Activated T-cell treated with anti-CD3 and anti-CD28 coated beads, Interleukin-2, amount 50 U/mL, for 4 hours (primary cell): ENCODE measurements at regions not wholly inside any gene's neighbourhood (a gene's known extent, or its start where the extent isn't known, plus 50 kb on each side); places are given as distances from the start of the nearest gene placed in this dataset.
"Not testable (repeated sequence)": the region's sequence is repeated elsewhere in the genome, so short reads cannot be mapped to it uniquely, and the experiment has no call there.

Experiments used
- ATAC-seq, 2 donors: fragments of 200-7000 bp; cut with Tn5 transposase; one replicate each; pipeline ENCODE4 v1.10.0; 2021
- DNase-seq: peaks from one replicate; pipeline ENCODE4 v3.0.0-alpha.2; 2020
- H3K27me3 Mint-ChIP-seq: one replicate; pipeline ENCODE4 v1.8.0; 2021; ENCODE audit warnings: low read depth, mixed read lengths
- H3K36me3 Mint-ChIP-seq: one replicate; pipeline ENCODE4 v1.8.0; 2022; ENCODE audit warnings: mixed read lengths; ENCODE audit not compliant: insufficient read depth
- H3K4me1 Mint-ChIP-seq: one replicate; pipeline ENCODE4 v1.8.0; 2021; ENCODE audit warnings: low read depth, mixed read lengths
- H3K4me3 Mint-ChIP-seq: one replicate; pipeline ENCODE4 v1.8.0; 2021; ENCODE audit warnings: mild to moderate bottlenecking, moderate library complexity, mixed read lengths
- H3K9me3 Mint-ChIP-seq: one replicate; pipeline ENCODE4 v1.8.0; 2021; ENCODE audit warnings: mixed read lengths

GRCh38 chr12:34306133-34306830, 284.0 kb downstream of the ALG10 start:
- ATAC-seq (no peak), DNase-seq (no peak)
- Mint-ChIP-seq H3K9me3 (peaks cover 55% of the 10 kb centered on the region), H3K4me3 (no peak overlapping the region), H3K27me3 (no peaks in the 10 kb centered on the region), H3K4me1 (no peaks in the 10 kb centered on the region), H3K36me3 (no peaks in the 10 kb centered on the region)

- ATAC-seq, H3K4me3 Mint-ChIP-seq, H3K27me3 Mint-ChIP-seq, H3K4me1 Mint-ChIP-seq, DNase-seq, H3K36me3 Mint-ChIP-seq: not testable (repeated sequence)
- peaks cover 62% of the 10 kb centered on the region for H3K9me3 Mint-ChIP-seq
These were observed 287.8 kb downstream of the ALG10 start for GRCh38 chr12:34309806-34310804.

- ATAC-seq (no peak), DNase-seq (no peak)
- no peaks in the 10 kb centered on the region for H3K4me1 Mint-ChIP-seq
- H3K9me3 Mint-ChIP-seq: peaks cover 66% of the 10 kb centered on the region
- H3K27me3 Mint-ChIP-seq: no peaks in the 10 kb centered on the region
- H3K4me3 Mint-ChIP-seq: no peak overlapping the region
- no peaks in the 10 kb centered on the region for H3K36me3 Mint-ChIP-seq
These were observed 289.0 kb downstream of the ALG10 start for GRCh38 chr12:34311337-34311736.

GRCh38 chr12:34327671-34328070, 305.4 kb downstream of the ALG10 start:
- Mint-ChIP-seq H3K4me3 (no peak overlapping the region), H3K27me3 (no peaks in the 10 kb centered on the region), H3K4me1 (no peaks in the 10 kb centered on the region), H3K36me3 (no peaks in the 10 kb centered on the region), H3K9me3 (peaks cover 50% of the 10 kb centered on the region)
- DNase-seq: no peak
- ATAC-seq: no peak

GRCh38 chr12:34333337-34333736, 311.0 kb downstream of the ALG10 start:
- Mint-ChIP-seq H3K4me1 (no peaks in the 10 kb centered on the region), H3K9me3 (peaks cover 10% of the 10 kb centered on the region), H3K27me3 (no peaks in the 10 kb centered on the region), H3K36me3 (no peaks in the 10 kb centered on the region), H3K4me3 (no peak overlapping the region)
- ATAC-seq (no peak), DNase-seq (no peak)

GRCh38 chr12:34334538-34334937, 312.2 kb downstream of the ALG10 start:
- no peak for DNase-seq
- no peaks in the 10 kb centered on the region for H3K27me3 Mint-ChIP-seq
- peaks cover 4% of the 10 kb centered on the region for H3K9me3 Mint-ChIP-seq
- no peak for ATAC-seq
- no peaks in the 10 kb centered on the region for H3K4me1 Mint-ChIP-seq
- H3K4me3 Mint-ChIP-seq: no peak overlapping the region
- no peaks in the 10 kb centered on the region for H3K36me3 Mint-ChIP-seq

- Mint-ChIP-seq H3K27me3 (no peaks in the 10 kb centered on the region), H3K4me3 (no peak overlapping the region), H3K36me3 (no peaks in the 10 kb centered on the region), H3K4me1 (no peaks in the 10 kb centered on the region), H3K9me3 (peaks cover 4% of the 10 kb centered on the region)
- DNase-seq (no peak), ATAC-seq (no peak)
These were observed 312.9 kb downstream of the ALG10 start for GRCh38 chr12:34334953-34335743.

- Mint-ChIP-seq H3K36me3 (no peaks in the 10 kb centered on the region), H3K27me3 (no peaks in the 10 kb centered on the region), H3K4me1 (no peaks in the 10 kb centered on the region), H3K9me3 (peaks cover 4% of the 10 kb centered on the region), H3K4me3 (no peak overlapping the region)
- ATAC-seq: no peak
- no peak for DNase-seq
These were observed 313.5 kb downstream of the ALG10 start for GRCh38 chr12:34335819-34336262.

GRCh38 chr12:34336619-34337465, 314.5 kb downstream of the ALG10 start:
- H3K4me1 Mint-ChIP-seq: no peaks in the 10 kb centered on the region
- DNase-seq: no peak
- H3K9me3 Mint-ChIP-seq: no peaks in the 10 kb centered on the region
- H3K4me3 Mint-ChIP-seq: no peak overlapping the region
- no peaks in the 10 kb centered on the region for H3K27me3 Mint-ChIP-seq
- no peaks in the 10 kb centered on the region for H3K36me3 Mint-ChIP-seq
- ATAC-seq: no peak

- DNase-seq (no peak), ATAC-seq (no peak)
- Mint-ChIP-seq H3K27me3 (no peaks in the 10 kb centered on the region), H3K4me1 (no peaks in the 10 kb centered on the region), H3K36me3 (no peaks in the 10 kb centered on the region), H3K4me3 (no peak overlapping the region), H3K9me3 (no peaks in the 10 kb centered on the region)
These were observed 316.5 kb downstream of the ALG10 start for GRCh38 chr12:34338751-34339150.

GRCh38 chr12:34339922-34340321, 317.6 kb downstream of the ALG10 start:
- Mint-ChIP-seq H3K4me3 (no peak overlapping the region), H3K9me3 (no peaks in the 10 kb centered on the region), H3K27me3 (no peaks in the 10 kb centered on the region), H3K36me3 (no peaks in the 10 kb centered on the region), H3K4me1 (no peaks in the 10 kb centered on the region)
- DNase-seq (no peak), ATAC-seq (no peak)

GRCh38 chr12:34340534-34341361, 318.5 kb downstream of the ALG10 start:
- Mint-ChIP-seq H3K36me3 (no peaks in the 10 kb centered on the region), H3K4me1 (no peaks in the 10 kb centered on the region), H3K4me3 (no peak overlapping the region), H3K9me3 (no peaks in the 10 kb centered on the region), H3K27me3 (no peaks in the 10 kb centered on the region)
- ATAC-seq (no peak), DNase-seq (no peak)

- DNase-seq (no peak), ATAC-seq (no peak)
- H3K4me1 Mint-ChIP-seq: no peaks in the 10 kb centered on the region
- H3K36me3 Mint-ChIP-seq: no peaks in the 10 kb centered on the region
- H3K4me3 Mint-ChIP-seq: no peak overlapping the region
- H3K9me3 Mint-ChIP-seq: no peaks in the 10 kb centered on the region
- no peaks in the 10 kb centered on the region for H3K27me3 Mint-ChIP-seq
These were observed 319.1 kb downstream of the ALG10 start for GRCh38 chr12:34341362-34341733.
